ENCODE measurements at regions not wholly inside any gene's neighbourhood (a gene's known extent, or its start where the extent isn't known, plus 50 kb on each side); places are given as distances from the start of the nearest gene placed in this dataset.

- FAIRE-seq (no peak), DNase-seq (no peak)
- Histone ChIP-seq H3K9me3 (ENCODE audit: control insufficient read depth in 2 of 2, insufficient read depth in 1 of 2, low read depth in 1 of 2, low read length in 1 of 2) (no peaks in the 10 kb centered on the region), H3K4me1 (ENCODE audit: control insufficient read depth in 3 of 3, insufficient read depth in 2 of 3, low read depth in 1 of 3, low read length in 2 of 3) (no peaks in the 10 kb centered on the region), H3K4me3 (ENCODE audit: low read depth in 1 of 3, low read length in 3 of 3) (no peak overlapping the region), H3K27me3 (ENCODE audit: control insufficient read depth in 3 of 3, insufficient read depth in 3 of 3, low read length in 3 of 3) (peaks cover 0 to 13% (median 0%) of the 10 kb centered on the region in 3 donors), H3K27ac (ENCODE audit: low read depth in 1 of 3, low read length in 2 of 3) (no peak overlapping the region), H3K36me3 (ENCODE audit: control insufficient read depth in 3 of 3, insufficient read depth in 2 of 3, low read depth in 1 of 3, low read length in 3 of 3) (no peaks in the 10 kb centered on the region)
- WGBS, 3 donors, result 82 to 84% (median 83%) methylated on average over 5 of the region's 5 CpGs
Measured at GRCh38 chr16:86722970-86723369, 144.6 kb downstream of the FOXL1 start.

DNA sequence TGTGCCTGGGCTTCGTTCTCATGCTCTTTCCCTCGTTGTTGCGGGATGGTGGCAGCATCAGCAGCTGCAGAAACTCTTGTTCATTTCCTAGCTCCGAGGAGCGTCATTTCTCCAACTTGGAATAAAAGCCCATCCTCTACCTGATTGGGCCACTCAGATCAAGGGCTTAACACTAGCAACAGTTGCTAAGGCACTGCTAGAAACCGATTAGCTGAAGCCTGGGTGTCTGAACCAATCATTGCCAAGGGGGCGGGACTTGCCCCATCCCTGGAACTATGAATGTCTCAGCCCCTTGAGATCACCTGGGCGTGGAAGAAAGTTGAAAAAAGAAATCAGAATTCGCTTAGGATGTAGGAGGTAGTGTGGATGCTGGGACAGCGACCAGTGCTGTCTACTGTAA lies 145.3 kb downstream of the FOXL1 start:
- no peaks in the 10 kb centered on the region for H3K9me3 ChIP-seq (ENCODE audit: control insufficient read depth in 2 of 2, insufficient read depth in 1 of 2, low read depth in 1 of 2, low read length in 1 of 2)
- peaks cover 0 to 16% (median 0%) of the 10 kb centered on the region in 3 donors for H3K27me3 ChIP-seq (ENCODE audit: control insufficient read depth in 3 of 3, insufficient read depth in 3 of 3, low read length in 3 of 3)
- WGBS, 3 donors, result 69 to 78% (median 70%) methylated on average over 10 of the region's 10 CpGs
- FAIRE-seq, result no peak
- H3K27ac ChIP-seq (ENCODE audit: low read depth in 1 of 3, low read length in 2 of 3), result no peak overlapping the region
- no peaks in the 10 kb centered on the region for H3K4me1 ChIP-seq (ENCODE audit: control insufficient read depth in 3 of 3, insufficient read depth in 2 of 3, low read depth in 1 of 3, low read length in 2 of 3)
- H3K36me3 ChIP-seq (ENCODE audit: control insufficient read depth in 3 of 3, insufficient read depth in 2 of 3, low read depth in 1 of 3, low read length in 3 of 3), result no peaks in the 10 kb centered on the region
- H3K4me3 ChIP-seq (ENCODE audit: low read depth in 1 of 3, low read length in 3 of 3), result no peak overlapping the region
- DNase-seq, result no peak

- Histone ChIP-seq H3K4me3 (ENCODE audit: low read depth in 1 of 3, low read length in 3 of 3) (no peak overlapping the region), H3K9me3 (ENCODE audit: control insufficient read depth in 2 of 2, insufficient read depth in 1 of 2, low read depth in 1 of 2, low read length in 1 of 2) (no peaks in the 10 kb centered on the region), H3K27me3 (ENCODE audit: control insufficient read depth in 3 of 3, insufficient read depth in 3 of 3, low read length in 3 of 3) (peaks cover 0 to 28% (median 0%) of the 10 kb centered on the region in 3 donors), H3K4me1 (ENCODE audit: control insufficient read depth in 3 of 3, insufficient read depth in 2 of 3, low read depth in 1 of 3, low read length in 2 of 3) (no peaks in the 10 kb centered on the region), H3K36me3 (ENCODE audit: control insufficient read depth in 3 of 3, insufficient read depth in 2 of 3, low read depth in 1 of 3, low read length in 3 of 3) (no peaks in the 10 kb centered on the region), H3K27ac (ENCODE audit: low read depth in 1 of 3, low read length in 2 of 3) (no peak overlapping the region)
- 81 to 84% (median 83%) methylated on average over 10 of the region's 10 CpGs for WGBS, 3 donors
- FAIRE-seq (no peak), DNase-seq (no peak)
Measured at GRCh38 chr16:86725401-86725800, 147.1 kb downstream of the FOXL1 start.

- DNase-seq (no peak), FAIRE-seq (no peak)
- H3K27me3 ChIP-seq (ENCODE audit: control insufficient read depth in 3 of 3, insufficient read depth in 3 of 3, low read length in 3 of 3), result peaks cover 0 to 31% (median 3%) of the 10 kb centered on the region in 3 donors
- H3K36me3 ChIP-seq (ENCODE audit: control insufficient read depth in 3 of 3, insufficient read depth in 2 of 3, low read depth in 1 of 3, low read length in 3 of 3), result no peaks in the 10 kb centered on the region
- no peak overlapping the region for H3K4me3 ChIP-seq (ENCODE audit: low read depth in 1 of 3, low read length in 3 of 3)
- no peak overlapping the region for H3K27ac ChIP-seq (ENCODE audit: low read depth in 1 of 3, low read length in 2 of 3)
- no peaks in the 10 kb centered on the region for H3K9me3 ChIP-seq (ENCODE audit: control insufficient read depth in 2 of 2, insufficient read depth in 1 of 2, low read depth in 1 of 2, low read length in 1 of 2)
- no peaks in the 10 kb centered on the region for H3K4me1 ChIP-seq (ENCODE audit: control insufficient read depth in 3 of 3, insufficient read depth in 2 of 3, low read depth in 1 of 3, low read length in 2 of 3)
- 53 to 71% (median 55%) methylated on average over 5 of the region's 5 CpGs for WGBS, 3 donors
Measured at GRCh38 chr16:86726340-86726739, 148.0 kb downstream of the FOXL1 start.

DNA sequence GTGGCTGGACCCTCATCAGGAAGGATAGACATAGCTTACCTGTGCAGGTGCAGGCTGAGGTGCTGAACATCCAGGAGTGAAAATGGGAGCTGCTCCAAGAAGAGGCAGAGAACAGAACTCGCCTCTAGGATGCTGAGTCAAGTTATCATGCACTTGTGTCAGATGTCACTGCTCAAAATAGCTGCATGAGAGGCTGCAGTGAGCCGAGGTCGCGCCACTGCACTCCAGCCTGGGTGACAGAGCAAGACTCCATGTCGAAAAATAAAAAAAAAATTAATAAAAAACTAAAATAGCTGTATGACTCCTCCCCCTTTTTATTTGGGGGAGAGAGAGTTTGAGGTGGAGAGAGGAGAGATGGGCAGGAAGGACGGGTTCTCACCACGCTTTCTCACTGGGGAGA lies 148.8 kb downstream of the FOXL1 start:
- no peak overlapping the region for H3K27ac ChIP-seq (ENCODE audit: low read depth in 1 of 3, low read length in 2 of 3)
- 71 to 77% (median 75%) methylated on average over 6 to 7 of the region's 7 CpGs for WGBS, 3 donors
- no peak for FAIRE-seq
- no peaks in the 10 kb centered on the region for H3K36me3 ChIP-seq (ENCODE audit: control insufficient read depth in 3 of 3, insufficient read depth in 2 of 3, low read depth in 1 of 3, low read length in 3 of 3)
- no peak for DNase-seq
- H3K4me3 ChIP-seq (ENCODE audit: low read depth in 1 of 3, low read length in 3 of 3), result no peak overlapping the region
- peaks cover 0 to 36% (median 9%) of the 10 kb centered on the region in 3 donors for H3K27me3 ChIP-seq (ENCODE audit: control insufficient read depth in 3 of 3, insufficient read depth in 3 of 3, low read length in 3 of 3)
- no peaks in the 10 kb centered on the region for H3K4me1 ChIP-seq (ENCODE audit: control insufficient read depth in 3 of 3, insufficient read depth in 2 of 3, low read depth in 1 of 3, low read length in 2 of 3)
- H3K9me3 ChIP-seq (ENCODE audit: control insufficient read depth in 2 of 2, insufficient read depth in 1 of 2, low read depth in 1 of 2, low read length in 1 of 2), result no peaks in the 10 kb centered on the region

- Histone ChIP-seq H3K27me3 (ENCODE audit: control insufficient read depth in 3 of 3, insufficient read depth in 3 of 3, low read length in 3 of 3) (peaks cover 0 to 41% (median 13%) of the 10 kb centered on the region in 3 donors), H3K4me1 (ENCODE audit: control insufficient read depth in 3 of 3, insufficient read depth in 2 of 3, low read depth in 1 of 3, low read length in 2 of 3) (no peaks in the 10 kb centered on the region), H3K27ac (ENCODE audit: low read depth in 1 of 3, low read length in 2 of 3) (no peak overlapping the region), H3K4me3 (ENCODE audit: low read depth in 1 of 3, low read length in 3 of 3) (no peak overlapping the region), H3K9me3 (ENCODE audit: control insufficient read depth in 2 of 2, insufficient read depth in 1 of 2, low read depth in 1 of 2, low read length in 1 of 2) (no peaks in the 10 kb centered on the region), H3K36me3 (ENCODE audit: control insufficient read depth in 3 of 3, insufficient read depth in 2 of 3, low read depth in 1 of 3, low read length in 3 of 3) (no peaks in the 10 kb centered on the region)
- WGBS, 3 donors, result 19 to 62% (median 36%) methylated on average over 4 of the region's 4 CpGs
- no peak for FAIRE-seq
- DNase-seq, result no peak
Measured at GRCh38 chr16:86727632-86728031, 149.3 kb downstream of the FOXL1 start.

GRCh38 chr16:86729686-86730085 lies 151.3 kb downstream of the FOXL1 start:
- DNase-seq (no peak), FAIRE-seq (no peak)
- H3K9me3 ChIP-seq (ENCODE audit: control insufficient read depth in 2 of 2, insufficient read depth in 1 of 2, low read depth in 1 of 2, low read length in 1 of 2), result no peaks in the 10 kb centered on the region
- peaks cover 0 to 50% (median 16%) of the 10 kb centered on the region in 3 donors for H3K27me3 ChIP-seq (ENCODE audit: control insufficient read depth in 3 of 3, insufficient read depth in 3 of 3, low read length in 3 of 3)
- whole genome bisulfite sequencing, 3 donors, result 84 to 88% (median 84%) methylated on average over 8 of the region's 8 CpGs
- no peaks in the 10 kb centered on the region for H3K36me3 ChIP-seq (ENCODE audit: control insufficient read depth in 3 of 3, insufficient read depth in 2 of 3, low read depth in 1 of 3, low read length in 3 of 3)
- no peak overlapping the region for H3K4me3 ChIP-seq (ENCODE audit: low read depth in 1 of 3, low read length in 3 of 3)
- no peaks in the 10 kb centered on the region for H3K4me1 ChIP-seq (ENCODE audit: control insufficient read depth in 3 of 3, insufficient read depth in 2 of 3, low read depth in 1 of 3, low read length in 2 of 3)
- no peak overlapping the region for H3K27ac ChIP-seq (ENCODE audit: low read depth in 1 of 3, low read length in 2 of 3)

DNA sequence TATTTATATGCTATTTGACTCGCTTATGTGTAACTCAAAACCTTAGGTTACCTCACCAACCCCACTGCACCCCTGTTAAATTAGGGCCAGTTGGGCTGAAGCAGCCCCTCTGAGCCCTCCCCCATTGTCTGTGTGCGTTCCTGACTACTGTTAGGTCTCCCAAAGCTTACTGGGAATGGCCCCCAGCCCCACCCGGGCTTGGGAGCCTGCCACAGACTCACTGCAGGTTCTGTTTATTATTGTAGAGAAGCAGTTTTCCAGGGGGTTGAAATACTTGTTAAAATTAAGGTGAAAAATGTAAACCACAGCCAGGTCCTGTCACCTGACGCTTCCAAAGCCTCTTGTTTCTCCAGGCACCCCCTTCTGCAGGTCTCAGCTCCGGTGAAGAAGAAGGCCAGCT lies 151.7 kb downstream of the FOXL1 start:
- DNase-seq (no peak), FAIRE-seq (no peak)
- no peak overlapping the region for H3K27ac ChIP-seq (ENCODE audit: low read depth in 1 of 3, low read length in 2 of 3)
- H3K9me3 ChIP-seq (ENCODE audit: control insufficient read depth in 2 of 2, insufficient read depth in 1 of 2, low read depth in 1 of 2, low read length in 1 of 2), result no peaks in the 10 kb centered on the region
- no peaks in the 10 kb centered on the region for H3K36me3 ChIP-seq (ENCODE audit: control insufficient read depth in 3 of 3, insufficient read depth in 2 of 3, low read depth in 1 of 3, low read length in 3 of 3)
- no peaks in the 10 kb centered on the region for H3K4me1 ChIP-seq (ENCODE audit: control insufficient read depth in 3 of 3, insufficient read depth in 2 of 3, low read depth in 1 of 3, low read length in 2 of 3)
- 54 to 73% (median 58%) methylated on average over 5 of the region's 5 CpGs for WGBS, 3 donors
- H3K4me3 ChIP-seq (ENCODE audit: low read depth in 1 of 3, low read length in 3 of 3), result no peak overlapping the region
- H3K27me3 ChIP-seq (ENCODE audit: control insufficient read depth in 3 of 3, insufficient read depth in 3 of 3, low read length in 3 of 3), result peaks cover 0 to 52% (median 16%) of the 10 kb centered on the region in 3 donors

- peaks cover 0 to 52% (median 16%) of the 10 kb centered on the region in 3 donors for H3K27me3 ChIP-seq (ENCODE audit: control insufficient read depth in 3 of 3, insufficient read depth in 3 of 3, low read length in 3 of 3)
- no peaks in the 10 kb centered on the region for H3K4me1 ChIP-seq (ENCODE audit: control insufficient read depth in 3 of 3, insufficient read depth in 2 of 3, low read depth in 1 of 3, low read length in 2 of 3)
- no peaks in the 10 kb centered on the region for H3K9me3 ChIP-seq (ENCODE audit: control insufficient read depth in 2 of 2, insufficient read depth in 1 of 2, low read depth in 1 of 2, low read length in 1 of 2)
- FAIRE-seq (no peak), DNase-seq (no peak)
- H3K4me3 ChIP-seq (ENCODE audit: low read depth in 1 of 3, low read length in 3 of 3), result no peak overlapping the region
- 51 to 59% (median 53%) methylated on average over 12 of the region's 12 CpGs for WGBS, 3 donors
- H3K27ac ChIP-seq (ENCODE audit: low read depth in 1 of 3, low read length in 2 of 3), result no peak overlapping the region
- H3K36me3 ChIP-seq (ENCODE audit: control insufficient read depth in 3 of 3, insufficient read depth in 2 of 3, low read depth in 1 of 3, low read length in 3 of 3), result no peaks in the 10 kb centered on the region
Measured at GRCh38 chr16:86730597-86730996, 152.2 kb downstream of the FOXL1 start.

Data from small intestine (tissue), 7 donors.